ENCODE measurements at regions not wholly inside any gene's neighbourhood (a gene's known extent, or its start where the extent isn't known, plus 50 kb on each side); places are given as distances from the start of the nearest gene placed in this dataset.
"Not testable (repeated sequence)": the region's sequence is repeated elsewhere in the genome, so short reads cannot be mapped to it uniquely, and the experiment has no call there.

- H3K4me3 Mint-ChIP-seq, result no peak overlapping the region
Measured at GRCh38 chr14:41521891-41522290, 84.8 kb upstream of the LRFN5 start.

GRCh38 chr14:41518030-41518429, 88.6 kb upstream of the LRFN5 start:
- not testable (repeated sequence) for H3K27ac Mint-ChIP-seq, DNase-seq

More at GRCh38 chr14:41521891-41522290, 84.8 kb upstream of the LRFN5 start:
- POLR2A ChIA-PET, result no interaction called here
- no peak for TF ChIP-seq CTCF (IDR thresholded peaks at IDR 0.05)
- H3K36me3 Mint-ChIP-seq (ENCODE audit: low read depth), result no peaks in the 10 kb centered on the region
- H3K4me1 Mint-ChIP-seq (ENCODE audit: low read depth), result no peaks in the 10 kb centered on the region
- no peaks in the 10 kb centered on the region for H3K27me3 Mint-ChIP-seq
- peaks cover 3% of the 10 kb centered on the region for H3K9me3 Mint-ChIP-seq
- DNase-seq (no peak), ATAC-seq (no peak)
- H3K27ac Mint-ChIP-seq, result no peak overlapping the region
- CTCF ChIA-PET, result no interaction called here
- intact Hi-C loops (cut with micrococcal nuclease), result no loop called here

GRCh38 chr14:41506552-41506951, 100.1 kb upstream of the LRFN5 start:
- ATAC-seq, result no peak
- CTCF ChIA-PET, result no interaction called here
- no peaks in the 10 kb centered on the region for H3K36me3 Mint-ChIP-seq (ENCODE audit: low read depth)
- H3K27ac Mint-ChIP-seq, result no peak overlapping the region
- no peak overlapping the region for H3K4me3 Mint-ChIP-seq
- DNase-seq, result no peak
- no peak for TF ChIP-seq CTCF (IDR thresholded peaks at IDR 0.05)
- H3K27me3 Mint-ChIP-seq, result no peaks in the 10 kb centered on the region
- H3K4me1 Mint-ChIP-seq (ENCODE audit: low read depth), result no peaks in the 10 kb centered on the region
- H3K9me3 Mint-ChIP-seq, result peaks cover 2% of the 10 kb centered on the region
- intact Hi-C loops (cut with micrococcal nuclease), result no loop called here
- POLR2A ChIA-PET, result no interaction called here

More at GRCh38 chr14:41518030-41518429, 88.6 kb upstream of the LRFN5 start:
- H3K4me1 Mint-ChIP-seq (ENCODE audit: low read depth); H3K9me3 Mint-ChIP-seq; H3K4me3 Mint-ChIP-seq; POLR2A ChIA-PET; CTCF ChIA-PET; H3K36me3 Mint-ChIP-seq (ENCODE audit: low read depth); intact Hi-C loops (cut with micrococcal nuclease); ATAC-seq; H3K27me3 Mint-ChIP-seq: not testable (repeated sequence)

- ChIA-PET POLR2A (no interaction called here), CTCF (no interaction called here)
- no peaks in the 10 kb centered on the region for H3K36me3 Mint-ChIP-seq (ENCODE audit: low read depth)
- ATAC-seq (no peak), DNase-seq (no peak)
- no peak overlapping the region for H3K4me3 Mint-ChIP-seq
- intact Hi-C loops (cut with micrococcal nuclease), result no loop called here
- no peaks in the 10 kb centered on the region for H3K4me1 Mint-ChIP-seq (ENCODE audit: low read depth)
- TF ChIP-seq CTCF (IDR thresholded peaks at IDR 0.05), result no peak
- no peaks in the 10 kb centered on the region for H3K27me3 Mint-ChIP-seq
- H3K27ac Mint-ChIP-seq, result no peak overlapping the region
- H3K9me3 Mint-ChIP-seq, result no peaks in the 10 kb centered on the region
Measured at GRCh38 chr14:41505491-41505890, 101.2 kb upstream of the LRFN5 start.

GRCh38 chr14:41498959-41499358, 107.7 kb upstream of the LRFN5 start:
- Mint-ChIP-seq H3K9me3 (no peaks in the 10 kb centered on the region), H3K27ac (no peak overlapping the region), H3K36me3 (ENCODE audit: low read depth) (no peaks in the 10 kb centered on the region), H3K4me1 (ENCODE audit: low read depth) (no peaks in the 10 kb centered on the region), H3K27me3 (no peaks in the 10 kb centered on the region), H3K4me3 (no peak overlapping the region)
- ChIA-PET POLR2A (no interaction called here), CTCF (no interaction called here)
- TF ChIP-seq CTCF (IDR thresholded peaks at IDR 0.05), result no peak
- ATAC-seq (no peak), DNase-seq (no peak)
- intact Hi-C loops (cut with micrococcal nuclease), result no loop called here

GRCh38 chr14:41490323-41490722, 116.4 kb upstream of the LRFN5 start:
- H3K27ac Mint-ChIP-seq, result no peak overlapping the region
- ChIA-PET CTCF (no interaction called here), POLR2A (no interaction called here)
- ATAC-seq, result no peak
- no peak for TF ChIP-seq CTCF (IDR thresholded peaks at IDR 0.05)
- peaks cover 5% of the 10 kb centered on the region for H3K9me3 Mint-ChIP-seq
- no peaks in the 10 kb centered on the region for H3K36me3 Mint-ChIP-seq (ENCODE audit: low read depth)
- H3K4me3 Mint-ChIP-seq, result no peak overlapping the region
- DNase-seq, result no peak
- no peaks in the 10 kb centered on the region for H3K4me1 Mint-ChIP-seq (ENCODE audit: low read depth)
- H3K27me3 Mint-ChIP-seq, result no peaks in the 10 kb centered on the region
- intact Hi-C loops (cut with micrococcal nuclease), result no loop called here
